HFF-Myc (cell line): ENCODE measurements at regions not wholly inside any gene's neighbourhood (a gene's known extent, or its start where the extent isn't known, plus 50 kb on each side); places are given as distances from the start of the nearest gene placed in this dataset.

Experiments
- DNase-seq: peaks from one replicate; pipeline ENCODE4 v3.0.0-alpha.2; 2011; ENCODE audit warnings: low read depth; ENCODE audit errors: extremely low read depth
- H3K4me3 ChIP-seq: replicated peaks from 2 replicates; pipeline ENCODE4 v1.5.1; 2011; ENCODE audit warnings: low read depth, mild to moderate bottlenecking, control low read depth, low read length
- CTCF ChIP-seq: IDR thresholded peaks from 2 replicates; pipeline ENCODE4 v1.5.1; 2012; ENCODE audit warnings: mild to moderate bottlenecking, low read depth, low read length, control low read depth; ENCODE audit errors: missing control alignments

GRCh38 chr3:99466331-99466730, 172.1 kb upstream of the COL8A1 start:
- TF ChIP-seq CTCF: no peak
- DNase-seq: no peak
- no peak overlapping the region for H3K4me3 ChIP-seq

GRCh38 chr3:99458013-99458412, 180.4 kb upstream of the COL8A1 start:
- TF ChIP-seq CTCF: no peak
- H3K4me3 ChIP-seq: no peak overlapping the region
- no peak for DNase-seq

GRCh38 chr3:99442599-99442998, 195.8 kb upstream of the COL8A1 start:
- no peak overlapping the region for H3K4me3 ChIP-seq
- TF ChIP-seq CTCF: no peak
- DNase-seq: no peak

DNA sequence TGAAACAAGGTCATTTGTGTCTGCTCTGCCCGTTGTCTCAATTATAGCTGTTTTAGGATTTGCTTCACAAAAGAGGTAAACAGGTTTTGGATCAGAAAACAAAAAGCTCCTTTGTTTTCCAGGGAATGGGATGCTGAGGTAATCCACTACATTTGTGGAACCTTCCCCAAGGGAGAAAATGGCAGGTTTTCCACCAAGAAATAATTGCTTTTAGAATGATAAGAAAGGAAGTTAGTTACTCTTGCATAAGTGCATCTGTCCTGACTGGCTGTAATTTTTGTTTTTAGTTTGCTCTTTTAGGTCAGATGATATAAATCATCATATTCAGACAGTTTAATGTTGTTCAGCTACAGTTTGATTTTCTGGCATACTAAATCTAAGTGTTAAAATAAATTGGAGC, 198.5 kb upstream of the COL8A1 start:
- H3K4me3 ChIP-seq: no peak overlapping the region
- DNase-seq: no peak
- TF ChIP-seq CTCF: no peak

DNA sequence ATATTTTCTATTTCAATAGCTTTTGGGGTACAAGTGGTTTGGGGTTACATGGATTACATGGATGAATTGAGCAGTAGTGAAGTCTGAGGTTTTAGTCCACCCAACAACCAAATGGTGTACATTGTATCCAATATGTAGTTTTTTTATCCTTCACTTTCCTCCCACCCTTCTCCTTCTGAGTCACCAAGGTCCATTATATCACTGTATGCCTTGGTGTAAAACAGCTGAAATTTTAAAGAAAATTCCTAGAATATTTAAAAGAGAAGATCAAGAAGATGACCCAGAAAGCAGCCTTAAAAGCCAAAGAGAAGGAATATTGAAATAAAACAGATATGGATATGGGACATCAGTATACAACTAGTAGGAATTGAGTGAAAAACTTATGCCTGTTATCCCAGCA, 204.2 kb upstream of the COL8A1 start:
- DNase-seq: no peak
- no peak overlapping the region for H3K4me3 ChIP-seq
- TF ChIP-seq CTCF: no peak

- DNase-seq: no peak
- H3K4me3 ChIP-seq: no peak overlapping the region
- no peak for TF ChIP-seq CTCF
These were observed 207.9 kb upstream of the COL8A1 start for GRCh38 chr3:99430348-99431134.

DNA sequence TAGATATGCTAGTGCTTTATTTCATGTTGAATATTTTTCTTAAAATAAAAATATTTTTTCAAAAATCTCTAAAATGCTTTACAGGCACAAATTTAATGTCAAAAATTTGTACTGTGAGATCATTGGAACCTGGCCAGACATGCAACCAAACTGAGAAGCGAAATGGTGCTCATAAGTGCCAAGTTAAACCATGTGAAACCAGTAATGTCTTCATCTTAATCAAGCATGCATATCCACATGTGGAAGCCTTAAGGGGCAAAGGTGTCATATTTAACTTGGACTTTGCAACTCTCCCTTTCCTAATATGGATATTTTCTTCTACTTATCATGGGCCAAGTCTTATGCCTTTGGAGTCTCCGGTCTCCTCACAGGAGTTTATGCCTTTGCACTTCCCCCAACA, 208.9 kb upstream of the COL8A1 start:
- peak; percentile 22 for DNase-seq
- H3K4me3 ChIP-seq: no peak overlapping the region
- no peak for TF ChIP-seq CTCF
